ENCODE measurements at regions not wholly inside any gene's neighbourhood (a gene's known extent, or its start where the extent isn't known, plus 50 kb on each side); places are given as distances from the start of the nearest gene placed in this dataset.

DNA sequence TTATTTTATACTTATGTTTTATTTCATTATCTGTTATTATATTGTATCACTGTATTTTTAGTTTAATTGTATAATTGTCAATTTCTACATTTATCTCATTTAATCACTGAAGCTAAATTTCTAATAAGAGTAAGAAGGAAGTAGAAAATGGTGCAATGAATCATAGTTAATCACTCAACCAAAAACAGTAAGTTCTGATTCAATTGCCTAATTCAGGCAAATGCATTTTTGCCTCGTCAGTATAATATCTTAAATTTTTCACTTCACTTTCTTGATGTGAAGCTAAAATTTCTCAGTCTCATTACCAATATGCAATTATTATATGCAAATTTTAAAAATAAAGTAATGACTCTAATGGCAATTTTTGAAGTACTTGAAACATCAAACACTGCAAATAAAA lies 340.5 kb upstream of the USP15 start:
- peaks cover 3% of the 10 kb centered on the region for H3K9me3 Mint-ChIP-seq

DNA sequence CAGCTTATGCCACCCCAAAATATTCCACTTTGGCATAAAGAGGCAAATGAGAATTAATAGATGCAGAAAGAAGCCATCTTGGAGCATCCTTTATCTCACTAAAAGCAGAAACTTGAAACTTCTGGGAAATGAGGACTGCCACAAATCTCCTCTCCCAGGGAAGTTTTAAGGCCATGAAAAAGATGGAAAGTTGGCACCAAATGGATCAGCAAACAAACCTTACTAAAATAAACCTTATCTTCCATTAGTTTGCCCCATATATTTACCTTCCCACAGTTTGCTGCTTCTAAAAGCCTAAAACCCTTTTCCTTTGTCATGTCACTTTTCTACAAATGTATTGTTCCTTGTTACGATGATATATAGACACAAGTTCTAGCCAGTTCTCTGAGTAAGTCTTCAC lies 340.0 kb upstream of the USP15 start:
- no peaks in the 10 kb centered on the region for H3K4me1 Mint-ChIP-seq
- peaks cover 6% of the 10 kb centered on the region for H3K9me3 Mint-ChIP-seq
- no peaks in the 10 kb centered on the region for H3K36me3 Mint-ChIP-seq (ENCODE audit: low read depth)
- H3K27ac Mint-ChIP-seq = no peak overlapping the region
- H3K4me3 Mint-ChIP-seq = no peak overlapping the region
- TF ChIP-seq, protein P1, sequence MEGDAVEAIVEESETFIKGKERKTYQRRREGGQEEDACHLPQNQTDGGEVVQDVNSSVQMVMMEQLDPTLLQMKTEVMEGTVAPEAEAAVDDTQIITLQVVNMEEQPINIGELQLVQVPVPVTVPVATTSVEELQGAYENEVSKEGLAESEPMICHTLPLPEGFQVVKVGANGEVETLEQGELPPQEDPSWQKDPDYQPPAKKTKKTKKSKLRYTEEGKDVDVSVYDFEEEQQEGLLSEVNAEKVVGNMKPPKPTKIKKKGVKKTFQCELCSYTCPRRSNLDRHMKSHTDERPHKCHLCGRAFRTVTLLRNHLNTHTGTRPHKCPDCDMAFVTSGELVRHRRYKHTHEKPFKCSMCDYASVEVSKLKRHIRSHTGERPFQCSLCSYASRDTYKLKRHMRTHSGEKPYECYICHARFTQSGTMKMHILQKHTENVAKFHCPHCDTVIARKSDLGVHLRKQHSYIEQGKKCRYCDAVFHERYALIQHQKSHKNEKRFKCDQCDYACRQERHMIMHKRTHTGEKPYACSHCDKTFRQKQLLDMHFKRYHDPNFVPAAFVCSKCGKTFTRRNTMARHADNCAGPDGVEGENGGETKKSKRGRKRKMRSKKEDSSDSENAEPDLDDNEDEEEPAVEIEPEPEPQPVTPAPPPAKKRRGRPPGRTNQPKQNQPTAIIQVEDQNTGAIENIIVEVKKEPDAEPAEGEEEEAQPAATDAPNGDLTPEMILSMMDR (IDR thresholded peaks at IDR 0.05; ENCODE audit: unreplicated experiment in 3 of 3) = no peak
- H3K27me3 Mint-ChIP-seq (ENCODE audit: low read depth) = no peaks in the 10 kb centered on the region

More for the DNA sequence above, 340.5 kb upstream of the USP15 start:
- TF ChIP-seq, protein P1 (IDR thresholded peaks at IDR 0.05; ENCODE audit: unreplicated experiment in 3 of 3) = no peak
- no peak overlapping the region for H3K27ac Mint-ChIP-seq
- no peaks in the 10 kb centered on the region for H3K36me3 Mint-ChIP-seq (ENCODE audit: low read depth)
- no peaks in the 10 kb centered on the region for H3K27me3 Mint-ChIP-seq (ENCODE audit: low read depth)
- no peak overlapping the region for H3K4me3 Mint-ChIP-seq
- H3K4me1 Mint-ChIP-seq = no peaks in the 10 kb centered on the region

DNA sequence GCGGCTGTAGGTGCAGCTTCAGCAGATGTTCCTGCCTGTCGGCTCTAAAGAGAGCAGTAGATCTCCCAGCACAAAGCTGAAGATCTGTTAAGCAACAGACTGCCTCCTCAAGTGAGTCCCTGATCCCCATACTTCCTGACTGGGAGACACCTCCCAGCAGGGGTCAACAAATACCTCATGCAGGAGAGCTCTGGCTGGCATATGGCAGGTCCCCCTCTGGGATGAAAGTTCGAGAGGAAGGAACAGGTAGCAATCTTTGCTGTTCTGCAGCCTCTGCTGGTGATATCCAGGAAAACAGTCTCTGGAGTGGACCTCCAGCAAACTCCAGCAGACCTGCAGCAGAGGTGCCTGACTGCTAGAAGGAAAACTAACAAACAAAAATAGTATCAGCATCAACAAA lies 337.1 kb upstream of the USP15 start:
- H3K27ac Mint-ChIP-seq = no peak overlapping the region
- no peak overlapping the region for H3K4me3 Mint-ChIP-seq
- TF ChIP-seq, protein P1 (IDR thresholded peaks at IDR 0.05; ENCODE audit: unreplicated experiment in 3 of 3) = no peak
- no peaks in the 10 kb centered on the region for H3K4me1 Mint-ChIP-seq
- H3K36me3 Mint-ChIP-seq (ENCODE audit: low read depth) = no peaks in the 10 kb centered on the region
- peaks cover 25% of the 10 kb centered on the region for H3K9me3 Mint-ChIP-seq
- H3K27me3 Mint-ChIP-seq (ENCODE audit: low read depth) = no peaks in the 10 kb centered on the region

DNA sequence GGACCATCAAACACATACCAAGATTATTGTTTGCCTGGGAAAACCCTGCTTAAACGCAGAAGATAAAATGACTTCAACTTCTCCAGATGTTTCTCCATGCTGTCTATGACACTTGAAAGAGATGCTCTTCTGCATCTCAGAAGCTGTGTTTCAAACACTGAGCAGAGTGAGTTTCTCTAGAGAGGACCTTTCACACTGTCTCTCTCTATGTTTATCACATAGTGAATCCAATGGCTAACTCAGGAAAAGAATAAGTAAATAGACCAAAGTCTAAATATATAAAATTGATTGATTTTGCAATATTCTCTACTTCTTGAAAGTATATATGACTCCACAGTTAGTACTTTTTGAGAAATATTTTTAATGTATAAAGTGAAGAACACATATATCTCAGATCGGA lies 325.6 kb upstream of the USP15 start:
- no peak overlapping the region for H3K27ac Mint-ChIP-seq
- H3K4me3 Mint-ChIP-seq = no peak overlapping the region
- H3K4me1 Mint-ChIP-seq = peaks cover 5% of the 10 kb centered on the region
- peaks cover 4% of the 10 kb centered on the region for H3K27me3 Mint-ChIP-seq (ENCODE audit: low read depth)
- TF ChIP-seq, protein P1 (IDR thresholded peaks at IDR 0.05; ENCODE audit: unreplicated experiment in 3 of 3) = no peak
- H3K36me3 Mint-ChIP-seq (ENCODE audit: low read depth) = no peaks in the 10 kb centered on the region
- no peaks in the 10 kb centered on the region for H3K9me3 Mint-ChIP-seq

DNA sequence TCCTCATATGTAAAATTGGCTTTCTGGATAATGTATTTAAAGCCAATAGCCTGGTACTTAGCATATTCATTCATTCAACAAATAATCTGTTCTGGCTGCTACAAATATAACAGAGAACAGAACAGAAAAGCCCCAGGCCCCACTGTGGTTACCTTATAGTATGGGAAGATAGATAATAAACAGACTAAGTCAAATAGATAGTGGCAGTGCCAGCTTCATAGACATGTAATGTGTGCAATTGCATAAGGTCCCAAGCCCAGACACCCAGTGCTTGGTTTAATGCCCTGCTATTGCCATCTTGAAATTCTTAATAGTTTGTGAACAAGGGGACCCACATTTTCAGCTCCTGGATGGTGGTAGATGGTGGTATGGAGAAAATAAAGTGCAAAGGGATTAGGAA lies 320.2 kb upstream of the USP15 start:
- TF ChIP-seq, protein P1 (IDR thresholded peaks at IDR 0.05; ENCODE audit: unreplicated experiment in 3 of 3) = no peak
- H3K4me3 Mint-ChIP-seq = no peak overlapping the region
- no peaks in the 10 kb centered on the region for H3K9me3 Mint-ChIP-seq
- peaks cover 4% of the 10 kb centered on the region for H3K27me3 Mint-ChIP-seq (ENCODE audit: low read depth)
- H3K27ac Mint-ChIP-seq = no peak overlapping the region
- no peaks in the 10 kb centered on the region for H3K4me1 Mint-ChIP-seq
- H3K36me3 Mint-ChIP-seq (ENCODE audit: low read depth) = no peaks in the 10 kb centered on the region

DNA sequence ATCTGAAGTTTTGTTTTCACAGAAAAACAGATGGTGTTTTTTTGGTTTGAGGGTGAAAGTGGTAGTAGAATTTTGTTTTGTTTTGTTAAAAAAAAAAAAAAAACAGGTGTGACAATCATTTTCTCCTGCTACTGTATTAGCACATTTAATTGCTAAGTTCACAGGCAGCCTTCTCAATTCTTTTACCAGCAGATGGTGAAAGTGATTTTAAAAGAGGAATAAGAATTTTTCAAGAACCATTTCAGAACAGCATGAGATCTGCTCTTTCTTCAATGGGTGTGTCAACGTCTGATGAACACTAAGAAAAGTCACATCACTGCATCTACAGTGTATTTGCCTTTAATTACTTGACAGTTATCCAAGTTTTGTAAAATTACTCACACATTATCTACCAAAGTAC lies 303.7 kb upstream of the USP15 start:
- Mint-ChIP-seq H3K27me3 (ENCODE audit: low read depth) (no peaks in the 10 kb centered on the region), H3K27ac (no peak overlapping the region), H3K9me3 (no peaks in the 10 kb centered on the region), H3K4me1 (no peaks in the 10 kb centered on the region), H3K4me3 (no peak overlapping the region), H3K36me3 (ENCODE audit: low read depth) (no peaks in the 10 kb centered on the region)
- TF ChIP-seq, protein P1 (IDR thresholded peaks at IDR 0.05; ENCODE audit: unreplicated experiment in 3 of 3) = no peak

Measured in nephron (organoid).